Hematopoietic multipotent progenitor cell treated with erythropoietin and hydrocortisone succinate and interleukin-3 and kit ligand, for 4 days (in vitro differentiated cells): ENCODE measurements at regions not wholly inside any gene's neighbourhood (a gene's known extent, or its start where the extent isn't known, plus 50 kb on each side); places are given as distances from the start of the nearest gene placed in this dataset.
A peak's percentile ranks its signal among the peaks of the same experiment; 100 is the strongest.

Source experiments
- DNase-seq: peaks from one replicate; pipeline ENCODE4 v3.0.0-alpha.2; 2015

GRCh38 chr16:77594799-77595596 lies 127.3 kb upstream of the NUDT7 start:
- no peak for DNase-seq

DNA sequence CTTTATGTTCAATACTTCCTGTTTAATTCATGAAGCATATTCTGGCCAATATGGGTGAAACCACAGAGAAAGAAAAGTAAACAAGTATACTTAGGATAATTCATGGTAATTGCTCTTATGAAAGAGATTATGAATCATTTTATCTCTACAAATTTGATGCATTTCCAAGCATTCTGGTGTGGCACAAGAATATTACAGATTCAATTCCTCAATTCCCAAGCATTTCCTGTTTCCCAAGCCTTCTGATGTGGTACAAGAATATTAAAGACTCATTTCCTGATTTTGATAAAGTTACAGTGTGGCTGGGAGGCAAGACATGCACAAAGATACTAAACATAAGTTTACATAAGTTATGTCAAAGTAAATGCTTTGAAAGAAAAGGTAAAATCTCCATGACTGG lies 126.1 kb upstream of the NUDT7 start:
- DNase-seq = no peak

DNA sequence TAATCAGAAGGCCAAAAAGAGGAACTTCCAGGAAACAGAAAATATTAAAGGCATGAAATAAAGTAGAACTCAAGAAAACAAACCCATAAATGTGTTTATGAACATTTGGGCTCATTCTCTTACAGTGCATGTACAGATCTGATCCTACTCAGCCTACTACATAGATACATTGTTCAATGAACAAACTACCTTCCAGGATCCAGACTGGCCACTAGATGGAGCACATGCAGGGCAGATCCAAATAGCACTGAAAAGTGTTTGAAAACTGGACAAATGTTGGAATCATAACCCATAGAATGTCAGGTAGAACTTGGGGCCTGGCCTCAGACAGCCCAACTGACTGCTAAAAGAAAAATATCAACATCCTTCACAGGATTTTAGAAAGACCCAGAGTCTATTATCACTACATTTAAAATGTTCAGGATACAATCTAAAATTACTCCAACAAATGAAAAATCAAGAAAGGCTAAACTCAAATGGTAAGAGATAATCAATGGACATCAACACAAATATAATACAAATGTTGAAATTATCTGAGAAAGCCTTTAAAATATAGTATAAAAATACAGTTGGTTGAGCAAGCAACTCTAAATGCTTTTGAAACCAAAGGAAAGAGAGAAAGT lies 122.4 kb upstream of the NUDT7 start:
- peak; percentile 52 for DNase-seq

DNA sequence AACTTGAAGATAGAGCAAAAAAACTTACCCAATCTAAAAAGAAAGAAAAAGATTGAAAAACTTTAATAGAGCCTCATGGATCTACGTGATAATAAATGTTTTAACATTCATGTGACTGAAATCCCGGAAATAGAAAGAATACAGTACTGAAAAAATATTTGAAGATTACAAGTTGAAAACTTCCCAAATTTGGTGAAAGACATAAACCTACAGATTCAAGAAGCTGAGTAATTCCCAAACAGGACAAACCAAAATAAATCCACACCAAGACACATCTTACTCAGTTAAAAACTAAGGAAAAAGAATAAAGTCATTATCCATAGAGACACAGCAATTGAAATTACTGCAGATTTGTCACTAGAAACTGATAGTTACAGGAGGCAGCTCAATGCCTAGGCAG lies 121.8 kb upstream of the NUDT7 start:
- DNase-seq = no peak

- no peak for DNase-seq
These were observed 118.7 kb upstream of the NUDT7 start for GRCh38 chr16:77603656-77604055.

GRCh38 chr16:77610496-77610895 lies 111.8 kb upstream of the NUDT7 start:
- no peak for DNase-seq

- no peak for DNase-seq
These were observed 110.9 kb upstream of the NUDT7 start for GRCh38 chr16:77611386-77611785.

GRCh38 chr16:77612596-77612995 lies 109.7 kb upstream of the NUDT7 start:
- DNase-seq = no peak

GRCh38 chr16:77613095-77613494 lies 109.2 kb upstream of the NUDT7 start:
- DNase-seq = no peak

GRCh38 chr16:77617553-77617952 lies 104.8 kb upstream of the NUDT7 start:
- no peak for DNase-seq

DNA sequence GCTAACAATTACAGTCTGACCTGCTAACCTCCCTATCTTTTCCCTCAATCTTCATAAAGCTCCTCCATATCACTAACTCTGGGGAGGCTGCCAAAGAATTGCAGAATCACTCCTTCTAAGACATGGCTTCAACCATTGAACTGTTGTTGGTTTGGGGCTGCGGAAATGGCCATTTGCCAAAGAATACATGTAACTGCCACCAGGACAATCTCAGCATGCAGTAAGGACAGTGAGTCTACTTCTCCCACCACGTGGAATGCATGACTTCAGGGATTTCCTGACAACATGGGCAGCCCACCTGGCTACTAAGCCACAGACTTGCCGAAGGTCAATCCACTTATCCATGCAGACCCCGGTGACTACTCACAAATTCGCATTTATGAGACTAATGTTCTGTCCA lies 104.3 kb upstream of the NUDT7 start:
- DNase-seq = no peak

DNA sequence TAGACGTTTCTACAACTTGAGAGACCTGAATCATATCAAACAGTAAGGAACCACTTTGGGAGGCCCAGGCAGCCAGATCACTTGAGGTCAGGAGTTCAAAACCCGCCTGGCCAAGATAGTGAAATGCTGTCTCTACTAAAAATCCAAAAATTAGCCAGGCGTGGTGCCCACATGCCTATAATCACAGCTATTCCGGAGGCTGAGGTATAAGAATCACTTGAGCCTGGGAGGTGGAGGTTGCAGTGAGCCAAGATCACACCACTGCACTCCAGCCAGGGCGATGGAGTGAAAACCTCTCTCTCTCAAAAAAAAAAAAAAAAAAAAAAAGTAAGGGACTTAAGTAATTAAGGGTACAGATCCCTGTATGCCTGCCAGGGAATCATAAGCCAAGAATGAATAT lies 103.4 kb upstream of the NUDT7 start:
- DNase-seq = no peak

- no peak for DNase-seq
These were observed 98.2 kb upstream of the NUDT7 start for GRCh38 chr16:77624085-77624484.

DNA sequence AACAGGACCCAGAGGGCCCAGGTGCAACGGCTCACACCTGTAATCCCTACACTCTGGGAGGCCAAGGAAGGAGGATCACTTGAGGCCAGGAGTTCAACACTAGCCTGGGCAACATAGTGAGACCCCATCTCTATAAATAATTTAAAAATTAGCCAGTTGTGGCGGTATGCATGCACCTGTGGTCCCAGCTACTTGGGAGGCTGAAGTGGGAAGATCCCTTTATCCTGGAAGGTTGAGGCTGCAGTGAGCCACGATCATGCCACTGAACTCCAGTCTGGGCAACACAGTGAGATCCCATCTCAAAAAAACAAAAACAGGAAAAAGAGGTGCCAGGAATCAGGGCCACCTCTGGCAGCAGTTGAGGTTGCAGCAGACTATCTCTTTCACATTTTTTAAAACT lies 85.7 kb upstream of the NUDT7 start:
- DNase-seq = no peak

DNA sequence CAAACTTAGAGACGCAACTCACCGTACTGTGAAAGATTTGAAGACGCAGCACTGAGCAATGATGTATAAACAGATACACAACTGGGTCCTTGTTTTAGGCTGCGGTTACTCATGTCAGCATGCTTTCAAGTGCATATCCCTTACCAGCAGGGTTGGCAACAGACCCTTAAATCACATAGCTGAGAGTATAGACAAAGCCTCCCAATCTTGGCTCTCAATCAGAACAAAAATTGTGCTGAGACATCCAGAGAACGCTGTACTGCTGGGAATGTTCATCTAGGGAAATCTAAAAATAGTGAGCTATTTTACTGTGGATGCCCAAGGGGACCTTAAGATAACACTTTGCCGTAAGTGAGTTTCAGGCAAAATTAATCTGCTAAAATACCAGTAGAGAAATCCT lies 84.4 kb upstream of the NUDT7 start:
- DNase-seq = no peak

- no peak for DNase-seq
These were observed 79.1 kb upstream of the NUDT7 start for GRCh38 chr16:77643176-77643575.

DNA sequence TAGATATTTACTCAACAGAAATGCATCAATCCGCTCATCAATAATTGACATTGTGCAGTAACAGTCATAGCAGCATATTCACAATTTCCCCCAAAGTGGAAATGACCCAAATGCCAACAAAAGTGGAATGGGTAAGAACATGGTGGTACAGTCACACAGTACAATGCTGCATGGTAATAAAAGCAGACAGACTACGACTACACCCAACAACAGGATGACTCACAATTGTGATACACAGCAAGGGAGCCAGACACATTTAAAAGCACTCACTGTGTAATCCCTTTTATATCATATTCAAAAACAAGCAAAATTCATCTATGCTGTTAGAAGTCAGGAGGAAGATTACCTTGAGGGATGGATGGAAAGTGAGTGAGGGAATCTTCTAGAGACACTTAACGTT lies 76.5 kb upstream of the NUDT7 start:
- DNase-seq = no peak

DNA sequence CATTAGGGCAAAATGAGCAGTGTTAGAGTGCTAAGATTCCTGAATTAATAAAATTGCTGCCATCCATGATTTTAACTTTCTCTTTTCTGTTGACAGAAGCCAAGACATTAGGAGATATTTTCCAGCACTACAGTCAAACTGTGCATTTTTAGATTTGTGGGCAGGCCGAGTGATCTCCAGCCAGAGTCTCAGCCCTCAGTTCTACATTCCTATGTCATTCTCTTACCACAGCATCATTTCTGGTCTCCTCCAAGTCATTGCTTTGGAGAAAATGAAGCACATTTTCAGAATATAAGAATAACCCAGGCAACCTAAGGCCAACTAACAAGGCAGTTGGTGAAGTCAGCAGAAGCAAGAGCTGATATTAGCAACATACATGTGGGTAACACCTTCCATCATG lies 74.6 kb upstream of the NUDT7 start:
- no peak for DNase-seq

DNA sequence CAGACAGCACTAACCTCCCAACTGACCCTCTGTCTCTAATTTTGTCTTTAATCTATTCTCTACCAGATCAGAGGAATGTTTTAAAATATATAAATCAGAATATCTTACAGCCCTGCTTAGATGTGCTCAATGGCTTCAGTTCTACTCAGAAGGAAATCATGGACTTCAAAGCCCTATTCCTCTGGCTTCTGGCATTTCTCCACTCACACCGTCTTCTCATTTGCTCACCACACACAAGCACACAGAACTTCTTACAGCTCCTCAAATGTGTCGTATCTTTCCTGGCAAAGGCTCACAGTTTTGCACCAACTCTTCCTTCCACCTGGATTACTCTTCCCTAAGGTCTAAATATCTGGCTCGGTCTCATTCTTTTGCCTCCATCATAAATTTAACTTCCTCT lies 71.6 kb upstream of the NUDT7 start:
- DNase-seq = no peak

- no peak for DNase-seq
These were observed 69.9 kb upstream of the NUDT7 start for GRCh38 chr16:77652399-77652798.

DNA sequence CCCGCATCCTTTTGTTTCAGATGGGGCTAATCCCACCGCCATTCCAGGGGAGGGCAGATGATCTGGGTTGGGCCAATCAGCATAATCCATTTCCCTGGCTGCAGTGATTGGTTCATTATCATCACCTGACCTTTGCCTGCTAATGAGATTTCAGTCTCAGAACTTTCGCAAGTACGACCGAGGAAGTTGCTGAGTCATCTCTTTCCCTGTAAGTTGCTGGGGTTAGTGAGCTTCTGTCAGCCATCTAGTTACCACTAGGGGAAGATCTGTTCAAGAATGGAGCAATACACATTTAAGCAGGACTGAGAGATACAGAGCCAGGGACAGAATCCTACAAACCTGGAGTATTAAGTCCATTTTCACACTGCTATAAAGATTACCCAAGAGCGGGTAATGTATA lies 65.3 kb upstream of the NUDT7 start:
- peak; percentile 61 for DNase-seq

DNA sequence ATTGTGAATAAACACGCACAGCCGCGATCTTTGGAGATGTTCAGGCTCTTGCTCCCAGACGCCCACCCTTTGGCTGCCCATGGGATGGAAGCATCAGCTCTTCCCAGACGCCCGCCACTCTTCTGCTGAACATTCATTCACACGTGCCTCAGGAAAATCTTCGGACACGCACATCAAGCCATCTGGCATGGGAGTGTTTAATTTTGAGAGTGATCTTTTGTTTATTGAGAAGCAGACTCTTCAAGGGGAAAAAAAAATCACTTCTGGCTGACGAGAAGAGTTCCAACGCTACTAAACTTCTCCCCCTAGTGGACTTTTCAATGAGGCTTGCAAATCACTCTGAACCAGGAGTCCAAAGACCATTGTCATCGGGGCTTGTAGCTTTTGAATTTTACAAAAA lies 62.0 kb upstream of the NUDT7 start:
- peak; percentile 28 for DNase-seq

DNA sequence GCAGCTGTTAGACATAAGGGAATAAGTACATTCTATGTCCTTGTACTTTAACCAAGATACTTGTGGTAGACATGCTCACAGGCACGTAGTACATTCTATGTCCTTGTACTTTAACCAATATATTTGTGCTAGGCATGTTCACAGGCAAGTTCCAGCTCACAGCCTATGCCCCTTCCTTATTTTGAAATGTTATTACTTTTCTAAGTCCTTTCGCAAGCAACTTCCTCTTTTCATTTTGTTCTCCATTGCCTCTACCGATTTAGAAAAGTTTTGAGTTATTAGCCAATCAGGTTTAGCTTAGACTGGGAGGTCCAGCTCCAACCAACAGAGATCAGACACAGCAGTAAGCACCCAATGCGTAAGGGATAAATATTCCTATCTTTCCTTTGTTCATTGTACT lies 60.1 kb upstream of the NUDT7 start:
- peak; percentile 61 for DNase-seq

DNA sequence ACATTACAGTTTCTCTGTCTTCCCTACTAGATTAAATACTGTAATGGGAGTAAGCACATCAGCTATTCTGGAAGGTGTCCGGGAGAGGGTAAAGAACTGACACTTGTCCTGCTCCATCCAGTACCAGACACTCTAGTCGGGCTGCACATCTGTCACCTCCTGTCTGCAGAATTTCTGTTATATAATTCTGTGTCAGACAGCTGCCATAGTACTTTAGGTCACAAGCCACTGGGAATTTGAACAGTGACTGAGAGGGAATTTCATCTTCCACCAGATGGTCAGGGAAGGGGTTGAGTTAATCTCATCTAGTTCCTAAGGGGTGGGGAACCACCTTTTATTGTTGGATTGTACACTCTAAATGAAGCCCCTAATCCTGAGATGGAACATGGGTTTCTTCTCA lies 58.6 kb upstream of the NUDT7 start:
- DNase-seq = no peak

GRCh38 chr16:77666771-77667170 lies 55.5 kb upstream of the NUDT7 start:
- no peak for DNase-seq
